AG09309 (cell line): ENCODE measurements at regions not wholly inside any gene's neighbourhood (a gene's known extent, or its start where the extent isn't known, plus 50 kb on each side); places are given as distances from the start of the nearest gene placed in this dataset.

Source experiments
- DNase-seq: peaks from one replicate; pipeline ENCODE4 v3.0.0-alpha.2; 2010; ENCODE audit warnings: low read depth
- H3K4me3 ChIP-seq: 2 replicates; pipeline ENCODE4 v1.5.1; 2011; ENCODE audit warnings: mild to moderate bottlenecking, low read depth, low read length, moderate library complexity; ENCODE audit not compliant: control insufficient read depth
- CTCF ChIP-seq: IDR thresholded peaks from 2 replicates; pipeline ENCODE4 v1.5.1; 2011; ENCODE audit warnings: mild to moderate bottlenecking, low read depth, low read length, inconsistent platforms; ENCODE audit not compliant: insufficient read depth, control insufficient read depth; ENCODE audit errors: missing control alignments

DNA sequence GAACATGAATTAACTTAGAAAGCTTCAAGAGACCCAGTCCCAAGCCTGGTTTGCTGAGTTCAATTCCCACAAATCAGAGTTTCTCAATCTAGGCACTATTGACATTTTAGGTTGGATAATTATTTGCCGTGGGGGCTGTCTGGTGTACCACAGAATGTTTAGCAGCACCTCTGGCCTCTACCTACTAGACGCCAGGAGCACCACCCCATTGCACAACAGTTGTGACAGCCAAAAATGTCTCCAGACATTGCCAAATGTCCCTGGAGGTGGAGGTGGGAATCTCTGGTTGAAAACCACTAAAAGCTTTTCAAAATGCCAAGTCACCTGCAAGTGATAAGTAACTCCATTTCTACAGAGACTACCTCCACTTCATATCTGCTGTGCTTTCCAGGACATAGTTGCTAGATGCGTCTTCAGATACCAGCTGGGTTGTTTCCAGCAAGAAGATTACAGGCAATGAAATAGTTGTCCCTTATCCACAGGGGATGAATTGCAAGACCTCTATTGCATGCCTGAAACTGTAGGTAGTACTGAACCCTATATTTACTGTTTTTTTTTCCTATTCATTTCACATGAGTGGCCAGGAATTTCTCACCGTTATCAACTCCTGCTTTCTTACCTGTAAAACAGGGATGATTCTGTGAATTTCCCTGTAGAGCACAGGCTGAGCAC, 554.3 kb downstream of the ZEB2 start:
- DNase-seq: no peak
- no peak overlapping the region for H3K4me3 ChIP-seq
- TF ChIP-seq CTCF: no peak

- no peak for DNase-seq
- no peak overlapping the region for H3K4me3 ChIP-seq
- no peak for TF ChIP-seq CTCF
These were observed 555.0 kb downstream of the ZEB2 start for GRCh38 chr2:143964891-143965290.

- no peak for DNase-seq
- TF ChIP-seq CTCF: no peak
- H3K4me3 ChIP-seq: no peak overlapping the region
These were observed 559.7 kb downstream of the ZEB2 start for GRCh38 chr2:143960177-143960576.

GRCh38 chr2:143957321-143957720, 562.6 kb downstream of the ZEB2 start:
- no peak for TF ChIP-seq CTCF
- DNase-seq: no peak
- no peak overlapping the region for H3K4me3 ChIP-seq

GRCh38 chr2:143955401-143956065, 564.4 kb downstream of the ZEB2 start:
- DNase-seq: no peak
- no peak for TF ChIP-seq CTCF
- no peak overlapping the region for H3K4me3 ChIP-seq

DNA sequence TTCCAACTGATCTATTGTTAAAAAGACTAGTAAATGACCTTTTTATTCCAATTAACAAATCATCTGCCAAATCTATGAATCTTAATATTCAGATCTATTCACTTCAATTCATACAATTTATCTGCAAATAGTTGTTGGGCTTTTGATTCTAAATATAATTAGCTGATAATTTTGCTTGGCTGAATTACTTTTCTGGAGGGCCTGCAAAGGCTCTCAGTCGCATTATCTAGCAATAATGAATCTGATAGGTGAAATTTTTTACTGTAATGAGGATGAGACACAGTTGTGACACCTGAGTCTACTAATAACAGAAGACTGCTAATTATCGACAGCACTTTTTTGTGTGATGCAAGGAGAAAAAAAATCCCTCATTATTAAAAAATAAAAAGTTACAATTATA, 565.1 kb downstream of the ZEB2 start:
- TF ChIP-seq CTCF: no peak
- H3K4me3 ChIP-seq: no peak overlapping the region
- no peak for DNase-seq
